Colonic mucosa (tissue), 4 donors: ENCODE measurements at regions not wholly inside any gene's neighbourhood (a gene's known extent, or its start where the extent isn't known, plus 50 kb on each side); places are given as distances from the start of the nearest gene placed in this dataset.
"Not testable (repeated sequence)": the region's sequence is repeated elsewhere in the genome, so short reads cannot be mapped to it uniquely, and the experiment has no call there.

Experiments used
- DNase-seq: peaks from one replicate; pipeline ENCODE4 v3.0.0-alpha.2; 2020
- H3K27ac ChIP-seq: fragments of 200-600 bp; one replicate; pipeline ENCODE4 v1.8.0; 2021
- H3K27me3 ChIP-seq: fragments of 200-600 bp; one replicate; pipeline ENCODE4 v1.8.0; 2021
- H3K36me3 ChIP-seq: fragments of 200-600 bp; one replicate; pipeline ENCODE4 v1.8.0; 2021
- H3K4me1 ChIP-seq: fragments of 200-600 bp; one replicate; pipeline ENCODE4 v1.8.0; 2021; ENCODE audit warnings: mild to moderate bottlenecking
- H3K4me3 ChIP-seq: fragments of 200-600 bp; one replicate; pipeline ENCODE4 v1.8.0; 2021
- H3K9ac ChIP-seq, 2 donors: one replicate each; pipeline ENCODE4 v1.7.0; 2013; ENCODE audit warnings: control low read depth in 2 of 2, low read depth in 2 of 2, low read length in 2 of 2
- H3K9me3 ChIP-seq: fragments of 200-600 bp; one replicate; pipeline ENCODE4 v1.8.0; 2021
- CTCF ChIP-seq: fragments of 200-600 bp; IDR thresholded peaks from one replicate; pipeline ENCODE4 v1.8.0; 2022; ENCODE audit warnings: antibody characterized with exemption, mild to moderate bottlenecking
- intact Hi-C: fragments of 100-400 bp; cut with DNase I; formaldehyde crosslinking; loops from one replicate; pipeline ENCODE4 v1.14.1; 2022
- donor health status: healthy.
- donor health status: DM: no; HTN: no; CAD: no.
- donor health status: DM: no; HTN: no; CAD: no.

DNA sequence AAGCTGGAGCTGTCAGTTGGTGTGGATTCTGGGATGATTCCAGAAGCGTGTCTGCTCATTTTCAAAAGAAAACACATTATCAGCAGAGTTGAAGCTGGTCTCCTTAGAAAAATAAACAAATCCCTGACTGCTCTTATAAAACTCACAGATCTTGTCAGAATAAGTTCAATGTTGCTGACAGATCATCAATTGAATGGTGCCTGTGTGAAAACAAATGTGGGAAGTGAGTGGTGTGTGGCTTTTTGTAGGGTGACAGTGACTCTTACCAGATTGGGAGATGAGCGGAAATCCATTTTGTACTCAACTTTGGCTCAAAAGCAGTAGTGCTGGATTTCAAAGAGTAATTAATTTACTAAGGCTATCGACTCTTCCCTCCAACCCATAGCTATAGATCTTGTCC, 807.8 kb downstream of the RAPGEF2 start:
- TF ChIP-seq CTCF = no peak
- no peaks in the 10 kb centered on the region for H3K4me1 ChIP-seq
- intact Hi-C loops = no loop called here
- H3K36me3 ChIP-seq = no peaks in the 10 kb centered on the region
- no peak overlapping the region for H3K4me3 ChIP-seq
- H3K27me3 ChIP-seq = no peaks in the 10 kb centered on the region
- no peak overlapping the region for H3K9ac ChIP-seq
- no peak overlapping the region for H3K27ac ChIP-seq
- DNase-seq = no peak
- H3K9me3 ChIP-seq = no peaks in the 10 kb centered on the region

DNA sequence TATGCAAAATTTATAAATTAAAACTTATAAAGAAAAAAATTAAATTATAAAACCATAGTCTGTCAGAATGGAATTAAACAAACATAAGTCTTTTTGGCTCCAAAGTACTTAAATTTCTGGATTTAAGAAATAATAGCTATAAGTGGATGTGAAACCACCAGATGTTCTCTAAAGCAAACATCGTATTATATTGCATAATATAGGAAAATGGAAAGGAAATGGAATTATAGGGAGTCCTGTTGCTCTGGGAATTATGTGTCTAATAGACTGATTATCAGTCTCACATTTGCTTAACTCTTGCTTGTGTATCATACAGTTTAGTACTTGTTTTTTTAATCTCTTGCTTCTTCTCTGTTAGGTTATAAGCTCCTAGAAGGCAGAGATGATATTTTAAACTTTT, 819.2 kb downstream of the RAPGEF2 start:
- no peak for DNase-seq
- H3K27me3 ChIP-seq = no peaks in the 10 kb centered on the region
- no peaks in the 10 kb centered on the region for H3K9me3 ChIP-seq
- H3K4me3 ChIP-seq = no peak overlapping the region
- no peak for TF ChIP-seq CTCF
- H3K36me3 ChIP-seq = no peaks in the 10 kb centered on the region
- H3K4me1 ChIP-seq = no peaks in the 10 kb centered on the region
- intact Hi-C loops = no loop called here
- no peak overlapping the region for H3K9ac ChIP-seq
- H3K27ac ChIP-seq = no peak overlapping the region

- intact Hi-C loops = no loop called here
- DNase-seq = no peak
Measured at GRCh38 chr4:159925770-159926169, 822.9 kb downstream of the RAPGEF2 start.

DNA sequence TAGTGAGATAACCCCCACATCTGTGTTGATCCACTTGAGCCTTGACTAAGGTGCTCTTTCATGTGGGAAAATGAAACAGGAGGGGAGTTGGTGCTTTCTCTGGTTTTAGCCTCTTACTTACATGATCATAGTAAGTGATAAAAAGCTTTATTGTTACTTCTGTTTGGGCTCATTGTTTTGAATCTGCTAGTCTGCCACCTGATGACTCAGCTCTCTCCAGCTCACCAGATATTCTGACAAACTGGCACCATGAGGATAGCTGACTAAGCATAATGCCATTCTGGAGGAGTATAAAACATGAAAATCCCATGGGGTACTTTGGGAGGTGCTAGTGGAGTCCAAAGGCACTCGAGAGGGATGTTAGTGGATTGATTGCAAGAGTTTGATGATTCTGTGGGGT, 824.0 kb downstream of the RAPGEF2 start:
- Histone ChIP-seq H3K4me3 (no peak overlapping the region), H3K9ac (no peak overlapping the region), H3K27ac (no peak overlapping the region), H3K27me3 (no peaks in the 10 kb centered on the region), H3K4me1 (no peaks in the 10 kb centered on the region), H3K36me3 (no peaks in the 10 kb centered on the region), H3K9me3 (no peaks in the 10 kb centered on the region)
- intact Hi-C loops = no loop called here
- TF ChIP-seq CTCF = no peak
- no peak for DNase-seq

More at GRCh38 chr4:159925770-159926169, 822.9 kb downstream of the RAPGEF2 start:
- Histone ChIP-seq H3K36me3 (no peaks in the 10 kb centered on the region), H3K9ac (no peak overlapping the region), H3K9me3 (no peaks in the 10 kb centered on the region), H3K27ac (no peak overlapping the region), H3K4me3 (no peak overlapping the region), H3K4me1 (no peaks in the 10 kb centered on the region), H3K27me3 (no peaks in the 10 kb centered on the region)
- no peak for TF ChIP-seq CTCF

GRCh38 chr4:159927781-159928180, 824.9 kb downstream of the RAPGEF2 start:
- Histone ChIP-seq H3K9ac (no peak overlapping the region), H3K9me3 (no peaks in the 10 kb centered on the region), H3K27me3 (no peaks in the 10 kb centered on the region), H3K4me3 (no peak overlapping the region), H3K27ac (no peak overlapping the region), H3K36me3 (no peaks in the 10 kb centered on the region), H3K4me1 (no peaks in the 10 kb centered on the region)
- intact Hi-C loops = no loop called here
- DNase-seq = no peak
- TF ChIP-seq CTCF = no peak

GRCh38 chr4:159934602-159935001, 831.7 kb downstream of the RAPGEF2 start:
- DNase-seq, H3K9ac ChIP-seq, H3K36me3 ChIP-seq, intact Hi-C loops, H3K27ac ChIP-seq, H3K9me3 ChIP-seq, H3K27me3 ChIP-seq, H3K4me3 ChIP-seq, H3K4me1 ChIP-seq: not testable (repeated sequence)
